Karpas-422 (cell line): ENCODE measurements at regions not wholly inside any gene's neighbourhood (a gene's known extent, or its start where the extent isn't known, plus 50 kb on each side); places are given as distances from the start of the nearest gene placed in this dataset.
"Not testable (repeated sequence)": the region's sequence is repeated elsewhere in the genome, so short reads cannot be mapped to it uniquely, and the experiment has no call there.

ENCODE experiments used
- DNase-seq: peaks from one replicate; pipeline ENCODE4 v3.0.0-alpha.2; 2015
- H2AFZ ChIP-seq: fragments of 200-600 bp; sonication (generic); 2 replicates; pipeline ENCODE4 v1.6.1; 2014; ENCODE audit warnings: antibody characterized with exemption, low read length, mixed read lengths
- H3K27ac ChIP-seq: fragments of 200-600 bp; sonication (generic); 2 replicates; pipeline ENCODE4 v1.5.1; 2014; ENCODE audit warnings: mild to moderate bottlenecking, low read length, moderate library complexity
- H3K27me3 ChIP-seq: fragments of 200-600 bp; sonication (generic); 2 replicates; pipeline ENCODE4 v1.6.1; 2014; ENCODE audit warnings: low read length, mixed read lengths
- H3K36me3 ChIP-seq: fragments of 200-600 bp; sonication (generic); 2 replicates; pipeline ENCODE4 v1.6.1; 2014; ENCODE audit warnings: low read length, mixed read lengths; ENCODE audit not compliant: insufficient read depth
- H3K4me1 ChIP-seq: fragments of 200-600 bp; sonication (generic); 2 replicates; pipeline ENCODE4 v1.6.1; 2014; ENCODE audit warnings: mild to moderate bottlenecking, low read length, mixed read lengths
- H3K4me2 ChIP-seq: fragments of 200-600 bp; sonication (generic); 2 replicates; pipeline ENCODE4 v1.6.1; 2014; ENCODE audit warnings: low read length, low read depth, mild to moderate bottlenecking; ENCODE audit not compliant: poor library complexity, severe bottlenecking
- H3K4me3 ChIP-seq: fragments of 200-600 bp; sonication (generic); 2 replicates; pipeline ENCODE4 v1.5.1; 2014; ENCODE audit warnings: mild to moderate bottlenecking, antibody characterized with exemption, low read length, mixed read lengths
- H3K79me2 ChIP-seq: fragments of 200-600 bp; sonication (generic); 2 replicates; pipeline ENCODE4 v1.6.1; 2014; ENCODE audit warnings: mild to moderate bottlenecking, low read length, mixed read lengths
- H3K9ac ChIP-seq: fragments of 200-600 bp; sonication (generic); 2 replicates; pipeline ENCODE4 v1.6.0; 2014; ENCODE audit warnings: low read length
- H3K9me2 ChIP-seq: fragments of 200-600 bp; sonication (generic), shearing (Covaris generic); replicated peaks from 2 replicates; pipeline ENCODE4 v1.6.0; 2014; ENCODE audit warnings: mild to moderate bottlenecking, low read length, moderate library complexity; ENCODE audit not compliant: insufficient read depth
- H3K9me3 ChIP-seq: fragments of 300-700, 200-600 bp; sonication (generic); 2 replicates; pipeline ENCODE4 v1.6.1; 2014; ENCODE audit warnings: low read length, mixed read lengths
- H4K20me1 ChIP-seq: fragments of 200-600 bp; sonication (generic); 2 replicates; pipeline ENCODE4 v1.6.1; 2014; ENCODE audit warnings: mild to moderate bottlenecking, antibody characterized with exemption, low read length, low read depth; ENCODE audit not compliant: insufficient read depth

GRCh38 chr3:189022576-189023466, 148.9 kb upstream of the TPRG1 start:
- H3K27me3 ChIP-seq, H4K20me1 ChIP-seq, H3K9me3 ChIP-seq, H3K4me2 ChIP-seq, DNase-seq, H3K4me3 ChIP-seq, H3K4me1 ChIP-seq, H2AFZ ChIP-seq, H3K79me2 ChIP-seq, H3K9me2 ChIP-seq, H3K36me3 ChIP-seq, H3K9ac ChIP-seq, H3K27ac ChIP-seq: not testable (repeated sequence)

GRCh38 chr3:189025866-189026265, 145.9 kb upstream of the TPRG1 start:
- Histone ChIP-seq H3K9ac (no peak overlapping the region), H3K4me2 (no peak overlapping the region), H3K36me3 (no peaks in the 10 kb centered on the region), H3K4me1 (no peaks in the 10 kb centered on the region), H2AFZ (no peak overlapping the region), H3K27ac (no peak overlapping the region), H3K79me2 (no peaks in the 10 kb centered on the region), H3K4me3 (no peak overlapping the region), H3K9me3 (no peaks in the 10 kb centered on the region), H4K20me1 (no peaks in the 10 kb centered on the region), H3K9me2 (no peaks in the 10 kb centered on the region), H3K27me3 (no peaks in the 10 kb centered on the region)
- no peak for DNase-seq

GRCh38 chr3:189027626-189028155, 144.1 kb upstream of the TPRG1 start:
- no peaks in the 10 kb centered on the region for H3K4me1 ChIP-seq
- no peaks in the 10 kb centered on the region for H3K9me2 ChIP-seq
- H3K36me3 ChIP-seq = no peaks in the 10 kb centered on the region
- no peak overlapping the region for H3K27ac ChIP-seq
- no peaks in the 10 kb centered on the region for H4K20me1 ChIP-seq
- H3K9me3 ChIP-seq = no peaks in the 10 kb centered on the region
- H3K9ac ChIP-seq = no peak overlapping the region
- H3K27me3 ChIP-seq = no peaks in the 10 kb centered on the region
- H3K79me2 ChIP-seq = no peaks in the 10 kb centered on the region
- no peak overlapping the region for H2AFZ ChIP-seq
- no peak overlapping the region for H3K4me2 ChIP-seq
- no peak for DNase-seq
- no peak overlapping the region for H3K4me3 ChIP-seq

GRCh38 chr3:189038773-189039745, 132.7 kb upstream of the TPRG1 start:
- 0 out of 2 replicates have a peak, but pooled peaks cover 2% of the 10 kb centered on the region for H3K4me1 ChIP-seq
- H2AFZ ChIP-seq = no peak overlapping the region
- H3K9me2 ChIP-seq = no peaks in the 10 kb centered on the region
- H3K9ac ChIP-seq = no peak overlapping the region
- no peak for DNase-seq
- H3K36me3 ChIP-seq = no peaks in the 10 kb centered on the region
- H3K79me2 ChIP-seq = no peaks in the 10 kb centered on the region
- H3K9me3 ChIP-seq = no peaks in the 10 kb centered on the region
- no peaks in the 10 kb centered on the region for H3K27me3 ChIP-seq
- no peak overlapping the region for H3K4me3 ChIP-seq
- H4K20me1 ChIP-seq = no peaks in the 10 kb centered on the region
- no peak overlapping the region for H3K27ac ChIP-seq
- H3K4me2 ChIP-seq = no peak overlapping the region

- Histone ChIP-seq H3K4me2 (no peak overlapping the region), H3K4me3 (no peak overlapping the region), H3K9me3 (no peaks in the 10 kb centered on the region), H2AFZ (0 out of 2 replicates have a peak overlapping the region, but pooled peaks have one; percentile 5), H3K9me2 (no peaks in the 10 kb centered on the region), H3K27ac (no peak overlapping the region), H3K79me2 (no peaks in the 10 kb centered on the region), H3K4me1 (0 out of 2 replicates have a peak, but pooled peaks cover 2% of the 10 kb centered on the region), H4K20me1 (no peaks in the 10 kb centered on the region), H3K36me3 (no peaks in the 10 kb centered on the region), H3K27me3 (no peaks in the 10 kb centered on the region), H3K9ac (no peak overlapping the region)
- DNase-seq = no peak
These were observed 131.0 kb upstream of the TPRG1 start for GRCh38 chr3:189040656-189041335.

GRCh38 chr3:189041482-189042090, 130.2 kb upstream of the TPRG1 start:
- 0 out of 2 replicates have a peak overlapping the region, but pooled peaks have one; percentile 5 for H2AFZ ChIP-seq
- H3K9ac ChIP-seq = no peak overlapping the region
- H3K27ac ChIP-seq = no peak overlapping the region
- no peaks in the 10 kb centered on the region for H3K9me2 ChIP-seq
- DNase-seq = peak; percentile 89
- H4K20me1 ChIP-seq = no peaks in the 10 kb centered on the region
- no peaks in the 10 kb centered on the region for H3K36me3 ChIP-seq
- H3K4me2 ChIP-seq = no peak overlapping the region
- no peaks in the 10 kb centered on the region for H3K79me2 ChIP-seq
- no peaks in the 10 kb centered on the region for H3K27me3 ChIP-seq
- 0 out of 2 replicates have a peak, but pooled peaks cover 2% of the 10 kb centered on the region for H3K4me1 ChIP-seq
- no peak overlapping the region for H3K4me3 ChIP-seq
- H3K9me3 ChIP-seq = no peaks in the 10 kb centered on the region

- Histone ChIP-seq H3K79me2 (no peaks in the 10 kb centered on the region), H3K4me3 (no peak overlapping the region), H3K9ac (no peak overlapping the region), H4K20me1 (no peaks in the 10 kb centered on the region), H3K9me3 (no peaks in the 10 kb centered on the region), H2AFZ (no peak overlapping the region), H3K4me2 (no peak overlapping the region), H3K27me3 (no peaks in the 10 kb centered on the region), H3K36me3 (no peaks in the 10 kb centered on the region), H3K4me1 (0 out of 2 replicates have a peak, but pooled peaks cover 2% of the 10 kb centered on the region), H3K9me2 (no peaks in the 10 kb centered on the region), H3K27ac (no peak overlapping the region)
- DNase-seq = no peak
These were observed 128.9 kb upstream of the TPRG1 start for GRCh38 chr3:189042832-189043231.
